ENCODE measurements at regions not wholly inside any gene's neighbourhood (a gene's known extent, or its start where the extent isn't known, plus 50 kb on each side); places are given as distances from the start of the nearest gene placed in this dataset.
"Not testable (repeated sequence)": the region's sequence is repeated elsewhere in the genome, so short reads cannot be mapped to it uniquely, and the experiment has no call there.

GRCh38 chr22:42184852-42185251, 54.2 kb upstream of the CYP2D6 start:
- no peaks in the 10 kb centered on the region for H3K27me3 ChIP-seq (replicated peaks; ENCODE audit: insufficient read depth, low read length)
- no peak overlapping the region for H3K4me2 ChIP-seq (ENCODE audit: low read depth, low read length)
- H4K20me1 ChIP-seq (ENCODE audit: insufficient read depth, low read length) = no peaks in the 10 kb centered on the region
- no peak overlapping the region for H3K9ac ChIP-seq (ENCODE audit: low read length)
- H2AFZ ChIP-seq (ENCODE audit: low read length) = no peak overlapping the region
- H3K4me3 ChIP-seq (ENCODE audit: low read length) = no peak overlapping the region
- H3K79me2 ChIP-seq (ENCODE audit: low read length) = peaks cover 60% of the 10 kb centered on the region
- no peaks in the 10 kb centered on the region for H3K9me3 ChIP-seq (replicated peaks; ENCODE audit: insufficient read depth, low read length)
- DNase-seq = no peak
- no peaks in the 10 kb centered on the region for H3K4me1 ChIP-seq (ENCODE audit: low read length)
- no peaks in the 10 kb centered on the region for H3K36me3 ChIP-seq (replicated peaks; ENCODE audit: insufficient read depth, low read length)
- no peaks in the 10 kb centered on the region for H3F3A ChIP-seq (ENCODE audit: insufficient read depth, low read length)
- H3K9me2 ChIP-seq (replicated peaks; ENCODE audit: insufficient read depth, low read length) = no peaks in the 10 kb centered on the region
- H3K27ac ChIP-seq (ENCODE audit: low read length) = no peak overlapping the region
- no peak for TF ChIP-seq EZH2phosphoT487 (IDR thresholded peaks at IDR 0.05; ENCODE audit: low read length)
- TF ChIP-seq EZH2 (optimal IDR thresholded peaks at IDR 0.05; ENCODE audit: low read depth, low read length) = no peak
- no peak for TF ChIP-seq CTCF (IDR thresholded peaks at IDR 0.05; ENCODE audit: low read length)

- not testable (repeated sequence) for H3K9me2 ChIP-seq (replicated peaks; ENCODE audit: insufficient read depth, low read length); H3K4me2 ChIP-seq (ENCODE audit: low read depth, low read length); H3K27ac ChIP-seq (ENCODE audit: low read length); H3K9me3 ChIP-seq (replicated peaks; ENCODE audit: insufficient read depth, low read length); DNase-seq; H3F3A ChIP-seq (ENCODE audit: insufficient read depth, low read length); H4K20me1 ChIP-seq (ENCODE audit: insufficient read depth, low read length); H3K27me3 ChIP-seq (replicated peaks; ENCODE audit: insufficient read depth, low read length); H2AFZ ChIP-seq (ENCODE audit: low read length); H3K36me3 ChIP-seq (replicated peaks; ENCODE audit: insufficient read depth, low read length); H3K4me3 ChIP-seq (ENCODE audit: low read length); H3K4me1 ChIP-seq (ENCODE audit: low read length); H3K9ac ChIP-seq (ENCODE audit: low read length)
- H3K79me2 ChIP-seq (ENCODE audit: low read length) = peaks cover 48% of the 10 kb centered on the region
These were observed 53.0 kb upstream of the CYP2D6 start for GRCh38 chr22:42183461-42184059.

GRCh38 chr22:42180349-42180842, 49.8 kb upstream of the CYP2D6 start:
- Histone ChIP-seq H3K4me2 (ENCODE audit: low read depth, low read length) (no peak overlapping the region), H3F3A (ENCODE audit: insufficient read depth, low read length) (no peaks in the 10 kb centered on the region), H3K27me3 (replicated peaks; ENCODE audit: insufficient read depth, low read length) (no peaks in the 10 kb centered on the region), H3K9me2 (replicated peaks; ENCODE audit: insufficient read depth, low read length) (no peaks in the 10 kb centered on the region), H3K9me3 (replicated peaks; ENCODE audit: insufficient read depth, low read length) (no peaks in the 10 kb centered on the region), H4K20me1 (ENCODE audit: insufficient read depth, low read length) (no peaks in the 10 kb centered on the region), H3K36me3 (replicated peaks; ENCODE audit: insufficient read depth, low read length) (no peaks in the 10 kb centered on the region), H3K4me1 (ENCODE audit: low read length) (no peaks in the 10 kb centered on the region), H3K79me2 (ENCODE audit: low read length) (peaks cover 29% of the 10 kb centered on the region), H3K9ac (ENCODE audit: low read length) (no peak overlapping the region), H2AFZ (ENCODE audit: low read length) (no peak overlapping the region), H3K27ac (ENCODE audit: low read length) (no peak overlapping the region), H3K4me3 (ENCODE audit: low read length) (no peak overlapping the region)
- TF ChIP-seq CTCF (IDR thresholded peaks at IDR 0.05; ENCODE audit: low read length) (no peak), EZH2phosphoT487 (IDR thresholded peaks at IDR 0.05; ENCODE audit: low read length) (no peak), EZH2 (optimal IDR thresholded peaks at IDR 0.05; ENCODE audit: low read depth, low read length) (no peak)
- no peak for DNase-seq

All from MM.1S (cell line).